Fibroblast of mammary gland (primary cell): ENCODE measurements at regions not wholly inside any gene's neighbourhood (a gene's known extent, or its start where the extent isn't known, plus 50 kb on each side); places are given as distances from the start of the nearest gene placed in this dataset.

Experiments used
- DNase-seq: peaks from one replicate; pipeline ENCODE4 v3.0.0-alpha.2; 2010; ENCODE audit warnings: low read depth
- H3K4me3 ChIP-seq: 2 replicates; pipeline ENCODE4 v1.5.1; 2011; ENCODE audit warnings: low read depth, mild to moderate bottlenecking, low read length, moderate library complexity; ENCODE audit not compliant: control insufficient read depth
- CTCF ChIP-seq: conservative IDR thresholded peaks from 2 replicates; pipeline ENCODE4 v1.5.1; 2011; ENCODE audit warnings: low read depth, low read length, inconsistent platforms; ENCODE audit not compliant: control insufficient read depth, insufficient read depth

DNA sequence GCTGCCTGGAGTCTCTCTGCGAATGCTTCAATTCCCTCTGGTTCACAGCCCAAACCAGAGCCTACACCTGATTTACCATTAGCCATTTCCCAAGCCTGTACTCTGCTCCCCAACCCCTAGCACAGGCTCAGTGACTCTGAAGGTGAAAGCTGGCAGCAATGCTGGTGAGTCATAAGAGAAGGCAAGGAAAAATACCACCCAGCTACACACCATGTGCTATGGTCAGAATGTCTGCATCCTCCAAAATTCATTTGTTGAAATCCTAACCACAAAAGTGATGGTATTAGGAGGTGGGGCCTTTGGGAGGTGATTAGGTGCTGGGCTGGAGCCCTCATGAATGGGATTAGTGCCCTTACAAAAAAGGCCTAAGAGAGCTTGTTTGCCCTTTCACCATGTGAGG lies 117.1 kb upstream of the TJP1 start:
- no peak overlapping the region for H3K4me3 ChIP-seq
- peak; percentile 60 for DNase-seq
- no peak for TF ChIP-seq CTCF

DNA sequence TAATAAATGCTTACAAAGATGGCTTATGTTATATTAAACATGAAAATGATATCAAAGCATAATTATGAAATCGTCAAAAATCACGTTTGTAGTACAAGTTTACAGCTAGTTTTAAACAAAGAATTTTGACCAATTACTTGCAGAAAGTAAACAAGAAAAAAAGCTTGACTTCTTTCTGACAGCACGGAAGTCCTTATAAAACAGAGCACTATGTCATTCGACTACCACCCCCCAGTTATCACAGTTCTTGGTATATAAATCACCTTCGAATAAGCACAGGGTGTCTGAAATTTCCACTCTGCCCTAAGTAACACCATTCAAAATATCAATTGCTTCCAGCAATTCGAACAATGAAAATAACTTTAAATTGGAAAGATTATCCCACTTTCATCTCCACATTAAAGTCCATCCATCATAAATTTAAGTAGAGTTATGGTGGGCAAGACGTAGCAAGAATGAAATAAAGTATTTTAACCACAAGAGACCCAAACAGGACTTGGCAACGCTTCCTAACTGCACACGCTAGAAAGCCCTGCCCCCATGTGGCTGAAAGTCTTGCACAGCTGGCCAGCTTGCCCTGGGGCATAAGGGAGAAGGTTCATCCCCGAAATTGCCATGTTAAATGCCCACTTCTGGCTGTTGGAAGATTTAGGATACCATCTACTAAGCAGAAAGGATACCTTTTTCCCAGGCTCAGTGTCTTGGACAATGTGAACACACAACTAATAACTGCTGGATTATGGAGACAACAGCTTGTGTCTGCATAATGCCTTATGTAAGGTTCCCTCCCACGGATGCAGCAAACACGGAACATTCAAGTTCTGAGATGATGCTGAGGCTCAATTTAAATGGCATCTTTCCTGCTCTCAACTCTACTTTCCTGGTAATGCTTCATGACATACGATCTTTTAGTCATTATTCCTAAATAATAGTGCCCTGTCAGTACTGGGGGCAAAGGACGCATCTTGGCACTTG lies 116.4 kb upstream of the TJP1 start:
- H3K4me3 ChIP-seq: no peak overlapping the region
- peak; percentile 14 for DNase-seq
- no peak for TF ChIP-seq CTCF

- no peak for TF ChIP-seq CTCF
- no peak overlapping the region for H3K4me3 ChIP-seq
- peak; percentile 55 for DNase-seq
Measured at GRCh38 chr15:29937956-29938355, 115.7 kb upstream of the TJP1 start.

DNA sequence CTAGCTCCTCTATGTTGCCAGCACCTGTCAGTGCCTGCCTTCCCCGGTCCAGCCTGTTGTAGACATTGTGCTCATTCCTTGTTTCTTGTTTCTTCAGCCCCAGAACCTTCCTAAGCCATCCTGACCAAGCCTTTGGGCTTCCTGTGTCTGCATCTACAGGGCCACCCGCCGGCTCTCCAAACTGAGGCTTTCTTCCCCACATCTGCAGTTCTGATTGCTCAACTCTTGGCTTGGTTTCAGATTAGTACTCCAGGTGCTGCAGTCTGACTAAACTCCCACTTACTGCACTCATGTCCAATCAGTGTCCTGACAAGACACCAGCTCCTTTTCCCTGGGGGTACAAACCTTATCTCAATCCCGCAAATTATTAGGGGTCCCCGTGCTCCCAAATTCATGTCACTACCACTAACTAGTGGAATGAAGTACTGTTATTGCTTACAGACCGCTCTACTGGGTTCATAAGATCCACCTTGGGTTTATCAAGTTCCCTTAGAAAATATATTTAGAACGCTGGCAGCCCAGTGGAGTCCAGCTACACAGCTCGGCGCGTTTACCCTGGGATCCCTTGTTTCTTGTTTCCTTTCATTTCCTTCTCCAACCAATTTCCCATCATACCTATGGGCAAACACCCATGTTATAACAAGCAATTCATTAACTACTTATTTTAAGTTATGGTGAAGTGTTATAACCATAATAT lies 114.2 kb upstream of the TJP1 start:
- no peak for TF ChIP-seq CTCF
- DNase-seq: peak; percentile 75
- no peak overlapping the region for H3K4me3 ChIP-seq

DNA sequence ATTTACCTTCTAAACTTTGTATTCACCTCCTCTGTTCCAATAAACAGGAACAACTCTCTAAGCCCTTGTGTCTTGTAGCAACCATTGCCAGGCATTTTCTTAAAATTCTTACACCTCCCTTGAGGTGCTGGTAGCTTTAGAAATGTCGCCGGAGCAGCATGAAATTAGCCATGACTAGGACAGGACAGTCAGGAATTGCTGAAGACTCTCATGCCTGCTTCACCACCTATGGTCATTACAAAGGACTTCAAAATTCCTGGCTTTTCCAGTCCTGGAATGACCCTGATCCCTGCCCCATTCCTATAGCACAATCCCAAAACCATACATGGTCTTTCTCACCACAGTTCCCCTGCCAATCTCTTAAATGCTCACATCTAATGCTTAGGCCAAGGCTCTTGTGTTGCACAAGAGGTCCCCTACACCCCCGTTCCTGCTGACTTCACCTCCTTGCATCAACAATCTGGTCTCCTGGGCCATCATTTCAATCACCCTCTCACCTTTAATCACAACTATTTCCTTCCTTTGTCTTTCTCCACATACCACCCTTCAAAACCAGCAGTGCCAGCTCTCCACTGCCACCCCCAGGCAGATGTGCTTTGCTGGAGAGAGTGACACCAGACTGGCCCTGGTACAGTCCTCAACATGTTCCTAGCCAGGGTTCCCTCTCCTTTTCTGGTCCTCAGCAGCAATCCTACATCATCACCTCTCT lies 113.2 kb upstream of the TJP1 start:
- peak; percentile 32 for DNase-seq
- TF ChIP-seq CTCF: peak; percentile 9
- H3K4me3 ChIP-seq: no peak overlapping the region

DNA sequence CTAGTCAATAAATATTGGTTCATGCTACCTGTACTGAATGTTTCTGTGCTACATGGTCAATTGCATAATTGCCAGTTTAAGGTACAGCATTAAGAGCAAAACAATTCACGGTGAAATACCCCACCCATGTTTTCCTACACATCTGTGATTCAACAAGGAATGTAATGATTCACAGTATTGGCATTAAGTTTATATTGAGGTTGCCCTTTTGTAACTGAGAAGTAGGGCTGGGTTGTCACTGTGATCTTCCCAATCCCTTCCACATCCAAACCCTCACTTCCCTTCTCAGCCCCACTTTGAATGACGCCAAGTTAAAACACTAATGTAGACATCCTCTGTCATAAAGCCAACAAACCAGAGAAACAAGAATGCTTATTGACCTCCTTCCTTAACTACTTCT lies 112.0 kb upstream of the TJP1 start:
- peak; percentile 86 for DNase-seq
- no peak overlapping the region for H3K4me3 ChIP-seq
- TF ChIP-seq CTCF: no peak
